CD14-positive monocyte (primary cell): ENCODE measurements at regions not wholly inside any gene's neighbourhood (a gene's known extent, or its start where the extent isn't known, plus 50 kb on each side); places are given as distances from the start of the nearest gene placed in this dataset.

Source experiments
- DNase-seq, 3 donors: peaks; one replicate each; pipeline ENCODE4 v3.0.0-alpha.2; 2011 to 2022
- H2AFZ ChIP-seq: 2 replicates; pipeline ENCODE4 v1.6.0; 2012; ENCODE audit warnings: mild to moderate bottlenecking, low read depth, low read length, inconsistent platforms; ENCODE audit not compliant: insufficient read depth, poor library complexity, severe bottlenecking
- H3K27ac ChIP-seq, 2 donors: 1 replicate in 1 of 2; 2 replicates in 1 of 2; pipeline ENCODE4 v1.5.1; 2012 to 2013; ENCODE audit warnings: low read length in 2 of 2, control low read depth in 1 of 2, inconsistent platforms in 1 of 2, low read depth in 1 of 2, mild to moderate bottlenecking in 1 of 2
- H3K27me3 ChIP-seq, 2 donors: one replicate each; pipeline versions ENCODE4 v1.6.0 to v1.6.1; 2011 to 2013; ENCODE audit warnings: low read length in 2 of 2; ENCODE audit not compliant: control insufficient read depth in 2 of 2, insufficient read depth in 2 of 2
- H3K36me3 ChIP-seq, 2 donors: replicated peaks in 1 of 2; 1 replicate in 1 of 2; 2 replicates in 1 of 2; pipeline versions ENCODE4 v1.5.1 to v1.6.1; 2012 to 2013; ENCODE audit warnings: low read length in 2 of 2, control low read depth in 1 of 2, inconsistent platforms in 1 of 2, mild to moderate bottlenecking in 1 of 2; ENCODE audit not compliant: insufficient read depth in 2 of 2, control insufficient read depth in 1 of 2
- H3K4me1 ChIP-seq, 2 donors: 1 replicate in 1 of 2; 2 replicates in 1 of 2; pipeline versions ENCODE4 v1.5.1 to v1.6.1; 2012 to 2013; ENCODE audit warnings: low read length in 2 of 2, control low read depth in 1 of 2, inconsistent platforms in 1 of 2, mild to moderate bottlenecking in 1 of 2, moderate library complexity in 1 of 2; ENCODE audit not compliant: insufficient read depth in 2 of 2, control insufficient read depth in 1 of 2
- H3K4me2 ChIP-seq: replicated peaks from 2 replicates; pipeline ENCODE3; 2012; ENCODE audit warnings: low read length, moderate library complexity, mild to moderate bottlenecking; ENCODE audit not compliant: poor library complexity, severe bottlenecking; ENCODE audit errors: extremely low read depth
- H3K4me3 ChIP-seq, 3 experiments: fragments of 200-600 bp in 1 of 3; sonication (generic) in 1 of 3; replicated peaks in 1 of 3; 1 replicate in 2 of 3; 2 replicates in 1 of 3; pipeline ENCODE4 v1.5.1; 2011 to 2013; ENCODE audit warnings: low read length in 3 of 3, mild to moderate bottlenecking in 3 of 3, control low read depth in 2 of 3, low read depth in 2 of 3, inconsistent platforms in 1 of 3, moderate library complexity in 1 of 3
- H3K79me2 ChIP-seq: 2 replicates; pipeline ENCODE4 v1.6.0; 2012; ENCODE audit warnings: mild to moderate bottlenecking, control low read depth, inconsistent platforms, low read length, moderate library complexity; ENCODE audit not compliant: insufficient read depth
- H3K9ac ChIP-seq: 2 replicates; pipeline ENCODE4 v1.6.0; 2017; ENCODE audit warnings: low read length, mild to moderate bottlenecking; ENCODE audit not compliant: insufficient read depth, poor library complexity, severe bottlenecking
- H3K9me3 ChIP-seq, 2 donors: replicated peaks in 1 of 2; 1 replicate in 1 of 2; 2 replicates in 1 of 2; pipeline versions ENCODE4 v1.5.1 to v1.6.1; 2012 to 2013; ENCODE audit warnings: low read length in 2 of 2, control low read depth in 1 of 2; ENCODE audit not compliant: control insufficient read depth in 1 of 2, insufficient read depth in 1 of 2
- H4K20me1 ChIP-seq: 2 replicates; pipeline ENCODE4 v1.6.0; 2012; ENCODE audit warnings: mild to moderate bottlenecking, low read length, control low read depth, moderate library complexity; ENCODE audit not compliant: insufficient read depth
- H3K27ac Mint-ChIP-seq, 7 donors: one replicate each; pipeline ENCODE4 v1.8.0; 2020; ENCODE audit warnings: mild to moderate bottlenecking in 7 of 7, mixed read lengths in 7 of 7, moderate library complexity in 6 of 7, inconsistent platforms in 2 of 7
- H3K27me3 Mint-ChIP-seq, 3 donors: one replicate each; pipeline ENCODE4 v1.8.0; 2021 to 2022; ENCODE audit warnings: low read depth in 3 of 3, mild to moderate bottlenecking in 3 of 3, mixed read lengths in 3 of 3, moderate library complexity in 3 of 3, inconsistent platforms in 1 of 3
- H3K36me3 Mint-ChIP-seq, 2 donors: one replicate each; pipeline ENCODE4 v1.8.0; 2020; ENCODE audit warnings: mixed read lengths in 2 of 2, inconsistent platforms in 1 of 2, mild to moderate bottlenecking in 1 of 2
- H3K4me1 Mint-ChIP-seq: one replicate; pipeline ENCODE4 v1.8.0; 2020; ENCODE audit warnings: mild to moderate bottlenecking, mixed read lengths
- H3K4me3 Mint-ChIP-seq, 2 donors: one replicate each; pipeline ENCODE4 v1.8.0; 2020; ENCODE audit warnings: mild to moderate bottlenecking in 2 of 2, mixed read lengths in 2 of 2, moderate library complexity in 1 of 2
- H3K9me3 Mint-ChIP-seq, 7 donors: one replicate each; pipeline ENCODE4 v1.8.0; 2020 to 2022; ENCODE audit warnings: mixed read lengths in 7 of 7, mild to moderate bottlenecking in 6 of 7, moderate library complexity in 6 of 7, inconsistent platforms in 2 of 7
- CTCF ChIP-seq: fragments of 200-600 bp; IDR thresholded peaks from one replicate; pipeline ENCODE4 v1.8.0; 2022; ENCODE audit warnings: antibody characterized with exemption, mild to moderate bottlenecking
- WGBS: methylation state at CpG from one replicate; pipeline ENCODE4 v1.1.5; 2013; ENCODE audit warnings: missing lambda C conversion rate; ENCODE audit not compliant: insufficient coverage; 5-methylcytosine and 5-hydroxymethylcytosine counted together
- intact Hi-C, 2 donors: fragments of 100-400 bp; cut with micrococcal nuclease; formaldehyde crosslinking; loops; one replicate each; pipeline versions ENCODE4 v1.15.0 to v1.15.1; 2023

GRCh38 chr1:8241417-8242014 is 76.4 kb upstream of the SLC45A1 start:
- intact Hi-C loops = no loop called here
- Histone ChIP-seq H2AFZ (no peak overlapping the region), H3K4me3 (no peak overlapping the region), H3K27ac (no peak overlapping the region), H3K4me1 (no peaks in the 10 kb centered on the region), H3K4me2 (no peak overlapping the region), H4K20me1 (no peaks in the 10 kb centered on the region), H3K36me3 (no peaks in the 10 kb centered on the region), H3K9ac (no peak overlapping the region), H3K27me3 (no peaks in the 10 kb centered on the region), H3K79me2 (no peaks in the 10 kb centered on the region), H3K9me3 (no peaks in the 10 kb centered on the region)
- no peak for TF ChIP-seq CTCF
- no peak for DNase-seq
- H3K9me3 Mint-ChIP-seq = no peaks in the 10 kb centered on the region
- peaks cover 5 to 17% (median 5%) of the 10 kb centered on the region in 3 donors for H3K27me3 Mint-ChIP-seq
- peaks cover 14% of the 10 kb centered on the region for H3K4me1 Mint-ChIP-seq
- H3K4me3 Mint-ChIP-seq = no peak overlapping the region
- 61% methylated on average over 10 of the region's 14 CpGs for WGBS
- H3K36me3 Mint-ChIP-seq = no peaks in the 10 kb centered on the region
- H3K27ac Mint-ChIP-seq = peak overlapping the region in 2 of 7 donors; percentile 26 to 50

GRCh38 chr1:8239306-8240023 is 78.4 kb upstream of the SLC45A1 start:
- Histone ChIP-seq H3K9me3 (no peaks in the 10 kb centered on the region), H3K4me2 (no peak overlapping the region), H4K20me1 (no peaks in the 10 kb centered on the region), H3K27me3 (no peaks in the 10 kb centered on the region), H3K79me2 (no peaks in the 10 kb centered on the region), H2AFZ (no peak overlapping the region), H3K4me1 (no peaks in the 10 kb centered on the region), H3K9ac (no peak overlapping the region), H3K4me3 (no peak overlapping the region), H3K27ac (no peak overlapping the region), H3K36me3 (no peaks in the 10 kb centered on the region)
- H3K27ac Mint-ChIP-seq = peak overlapping the region in 1 of 7 donors; percentile 19
- intact Hi-C loops = loop anchor here in 1 of 2 donors (10.0 kb wide), 1 partner anchor 205 kb away; no protein-coding TSS in a partner anchor
- H3K4me3 Mint-ChIP-seq = no peak overlapping the region
- WGBS = 97% methylated on average over 8 of the region's 14 CpGs
- no peaks in the 10 kb centered on the region for H3K36me3 Mint-ChIP-seq
- no peaks in the 10 kb centered on the region for H3K9me3 Mint-ChIP-seq
- H3K27me3 Mint-ChIP-seq = peaks cover 5 to 14% (median 11%) of the 10 kb centered on the region in 3 donors
- TF ChIP-seq CTCF = no peak
- no peak for DNase-seq
- peaks cover 14% of the 10 kb centered on the region for H3K4me1 Mint-ChIP-seq
